Left ventricle myocardium inferior (tissue), 1 donor: ENCODE measurements at regions not wholly inside any gene's neighbourhood (a gene's known extent, or its start where the extent isn't known, plus 50 kb on each side); places are given as distances from the start of the nearest gene placed in this dataset.

ENCODE experiments used
- DNase-seq: peaks from one replicate; pipeline ENCODE4 v3.0.0-alpha.2; 2020
- H3K27ac ChIP-seq: fragments of 200-600 bp; replicated peaks from 2 replicates; pipeline ENCODE4 v1.8.0; 2021
- H3K27me3 ChIP-seq: fragments of 200-600 bp; 2 replicates; pipeline ENCODE4 v1.8.0; 2021; ENCODE audit warnings: low read depth
- H3K36me3 ChIP-seq: fragments of 200-600 bp; 2 replicates; pipeline ENCODE4 v1.8.0; 2021
- H3K4me1 ChIP-seq: fragments of 200-600 bp; 2 replicates; pipeline ENCODE4 v1.8.0; 2021
- H3K4me3 ChIP-seq: fragments of 200-600 bp; 2 replicates; pipeline ENCODE4 v1.8.0; 2021; ENCODE audit warnings: mild to moderate bottlenecking, moderate library complexity
- H3K9me3 ChIP-seq: fragments of 200-600 bp; replicated peaks from 2 replicates; pipeline ENCODE4 v1.8.0; 2021
- CTCF ChIP-seq: fragments of 200-600 bp; IDR thresholded peaks from 2 replicates; pipeline ENCODE4 v1.8.0; 2021; ENCODE audit warnings: antibody characterized with exemption, mild to moderate bottlenecking, borderline replicate concordance
- intact Hi-C: fragments of 100-400 bp; cut with micrococcal nuclease; formaldehyde crosslinking; loops from one replicate; pipeline ENCODE4 v1.11.0; 2022
- donor health status: DM: no; HTN: yes; CAD: no; lungs with severe emphysema.

GRCh38 chr9:126215486-126215885 is 111.1 kb upstream of the MVB12B start:
- DNase-seq, result no peak
- Histone ChIP-seq H3K9me3 (peaks cover 34% of the 10 kb centered on the region), H3K4me3 (no peak overlapping the region), H3K4me1 (no peaks in the 10 kb centered on the region), H3K27me3 (peaks cover 37% of the 10 kb centered on the region), H3K27ac (no peak overlapping the region), H3K36me3 (no peaks in the 10 kb centered on the region)
- no peak for TF ChIP-seq CTCF
- intact Hi-C loops, result no loop called here

GRCh38 chr9:126216826-126217225 is 109.8 kb upstream of the MVB12B start:
- no peak for DNase-seq
- intact Hi-C loops, result no loop called here
- Histone ChIP-seq H3K4me3 (no peak overlapping the region), H3K27ac (no peak overlapping the region), H3K9me3 (peaks cover 46% of the 10 kb centered on the region), H3K4me1 (no peaks in the 10 kb centered on the region), H3K36me3 (no peaks in the 10 kb centered on the region), H3K27me3 (peaks cover 50% of the 10 kb centered on the region)
- TF ChIP-seq CTCF, result no peak

GRCh38 chr9:126217250-126217653 is 109.4 kb upstream of the MVB12B start:
- H3K27ac ChIP-seq, result no peak overlapping the region
- TF ChIP-seq CTCF, result no peak
- peaks cover 42% of the 10 kb centered on the region for H3K9me3 ChIP-seq
- no peak for DNase-seq
- peaks cover 55% of the 10 kb centered on the region for H3K27me3 ChIP-seq
- no peak overlapping the region for H3K4me3 ChIP-seq
- intact Hi-C loops, result no loop called here
- no peaks in the 10 kb centered on the region for H3K36me3 ChIP-seq
- no peaks in the 10 kb centered on the region for H3K4me1 ChIP-seq

GRCh38 chr9:126217797-126218196 is 108.8 kb upstream of the MVB12B start:
- Histone ChIP-seq H3K36me3 (no peaks in the 10 kb centered on the region), H3K9me3 (peaks cover 37% of the 10 kb centered on the region), H3K27ac (no peak overlapping the region), H3K4me1 (peaks cover 5% of the 10 kb centered on the region), H3K4me3 (no peak overlapping the region), H3K27me3 (peaks cover 60% of the 10 kb centered on the region)
- TF ChIP-seq CTCF, result no peak
- intact Hi-C loops, result no loop called here
- DNase-seq, result no peak

GRCh38 chr9:126218359-126219125 is 108.1 kb upstream of the MVB12B start:
- Histone ChIP-seq H3K27ac (no peak overlapping the region), H3K36me3 (no peaks in the 10 kb centered on the region), H3K4me1 (peaks cover 6% of the 10 kb centered on the region), H3K4me3 (no peak overlapping the region), H3K9me3 (peaks cover 29% of the 10 kb centered on the region), H3K27me3 (peaks cover 68% of the 10 kb centered on the region)
- TF ChIP-seq CTCF, result no peak
- DNase-seq, result no peak
- intact Hi-C loops, result no loop called here
